Fibroblast of gingiva (primary cell): ENCODE measurements at regions not wholly inside any gene's neighbourhood (a gene's known extent, or its start where the extent isn't known, plus 50 kb on each side); places are given as distances from the start of the nearest gene placed in this dataset.

Source experiments
- DNase-seq: peaks from one replicate; pipeline ENCODE4 v3.0.0-alpha.2; 2011; ENCODE audit warnings: low read depth

DNA sequence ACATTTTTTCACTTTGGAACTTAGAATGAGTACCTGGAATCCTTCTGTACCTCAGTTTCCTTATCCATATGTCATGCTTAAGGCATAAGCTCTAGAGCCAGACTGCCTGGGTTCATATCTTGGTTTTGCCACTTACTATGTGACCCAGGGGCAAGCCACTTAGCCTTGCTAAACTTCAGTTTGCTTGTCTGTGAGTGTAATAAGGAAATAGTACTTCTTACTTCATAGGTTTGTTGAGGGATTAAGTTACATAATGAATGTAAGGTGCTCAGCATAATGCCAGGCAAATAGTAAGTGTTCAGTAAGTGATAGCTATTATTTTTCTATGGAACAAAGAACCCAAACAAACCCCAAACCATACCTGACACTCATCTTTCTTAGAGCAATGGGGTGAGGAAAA, 225.1 kb downstream of the BCAT1 start:
- no peak for DNase-seq

- no peak for DNase-seq
These were observed 227.7 kb downstream of the BCAT1 start for GRCh38 chr12:24721191-24721590.

DNA sequence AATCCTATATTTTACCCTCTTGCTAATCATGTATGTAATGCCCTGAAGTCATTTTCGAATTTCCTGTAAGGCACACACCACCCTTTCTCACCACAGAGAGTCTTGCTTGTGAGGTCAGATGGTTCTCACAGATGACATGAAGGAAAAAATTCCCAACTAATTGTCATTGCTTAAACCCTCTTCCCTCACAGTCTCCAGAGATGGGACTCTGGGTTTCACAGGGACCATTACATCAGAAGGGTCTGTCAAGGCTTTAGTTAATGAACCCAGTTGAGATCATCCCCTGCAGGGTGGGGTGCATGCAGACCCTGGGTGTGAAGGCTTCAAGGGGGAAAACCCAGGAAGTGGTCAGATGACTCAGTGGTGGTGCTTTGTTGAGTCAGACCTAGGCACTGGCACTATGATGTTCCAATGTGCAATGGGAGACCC, 229.6 kb downstream of the BCAT1 start:
- DNase-seq = no peak

DNA sequence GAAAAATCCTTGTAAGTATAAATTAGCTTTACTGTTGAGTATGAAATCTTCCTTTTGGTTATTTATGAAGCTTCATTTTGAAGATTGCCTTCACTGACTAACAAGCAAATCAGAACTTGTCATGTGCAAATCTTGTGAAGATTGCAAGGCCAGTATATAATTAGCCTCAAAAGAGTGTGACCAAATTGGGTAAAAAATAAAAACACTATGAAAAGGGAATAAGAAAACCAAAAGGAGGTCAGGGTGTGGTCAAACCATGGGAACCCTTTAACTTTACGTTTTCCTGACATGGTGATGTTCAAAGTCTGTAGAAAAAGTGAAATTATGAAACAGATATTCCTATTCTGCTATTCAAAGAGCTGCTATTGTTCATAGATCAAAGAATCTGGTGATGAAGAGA, 230.3 kb downstream of the BCAT1 start:
- DNase-seq = no peak

GRCh38 chr12:24714237-24714636, 234.7 kb downstream of the BCAT1 start:
- DNase-seq = no peak

DNA sequence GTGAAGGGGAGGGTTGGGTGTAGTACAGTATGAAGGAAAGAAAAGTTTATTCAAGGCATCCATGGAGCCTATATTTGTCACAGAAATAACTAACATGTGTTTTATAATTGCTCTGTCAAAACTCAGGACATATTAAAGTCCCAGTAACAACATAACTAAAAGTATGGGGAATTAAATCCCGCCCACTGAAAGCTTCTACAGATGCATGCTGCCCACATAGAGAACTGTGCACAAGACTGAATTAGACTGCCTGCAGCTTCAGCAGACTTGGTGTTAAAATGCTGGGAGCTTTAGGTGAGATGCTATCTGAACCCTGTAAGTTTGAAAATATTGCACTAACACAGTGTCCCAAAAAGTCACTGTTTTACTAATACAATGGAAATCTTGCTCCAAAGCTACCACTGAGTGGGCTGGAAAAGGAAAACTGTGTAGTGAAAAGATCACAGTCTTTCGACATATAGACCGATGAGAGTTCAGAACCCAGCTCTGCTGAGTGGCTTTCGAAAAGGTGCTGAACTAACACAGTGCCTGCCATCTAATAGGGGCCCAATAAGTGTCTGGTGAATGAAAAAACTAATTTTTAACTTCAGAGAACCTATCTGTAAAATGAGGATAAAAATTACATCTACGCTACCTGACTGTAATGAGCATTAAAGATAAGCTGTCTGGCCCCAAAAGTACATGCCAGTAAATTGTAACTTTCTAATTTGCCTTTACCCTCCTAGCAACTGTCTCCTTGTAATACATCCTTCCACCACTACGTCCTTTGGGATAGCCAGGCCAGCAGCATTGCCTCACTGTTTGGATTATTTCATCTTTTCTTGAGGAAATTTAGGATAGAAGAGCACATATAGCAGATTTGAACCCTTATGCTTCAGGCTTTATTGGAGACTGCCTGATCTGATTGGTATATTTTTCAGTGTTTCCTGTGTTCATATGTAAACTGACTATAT, 237.6 kb downstream of the BCAT1 start:
- no peak for DNase-seq

DNA sequence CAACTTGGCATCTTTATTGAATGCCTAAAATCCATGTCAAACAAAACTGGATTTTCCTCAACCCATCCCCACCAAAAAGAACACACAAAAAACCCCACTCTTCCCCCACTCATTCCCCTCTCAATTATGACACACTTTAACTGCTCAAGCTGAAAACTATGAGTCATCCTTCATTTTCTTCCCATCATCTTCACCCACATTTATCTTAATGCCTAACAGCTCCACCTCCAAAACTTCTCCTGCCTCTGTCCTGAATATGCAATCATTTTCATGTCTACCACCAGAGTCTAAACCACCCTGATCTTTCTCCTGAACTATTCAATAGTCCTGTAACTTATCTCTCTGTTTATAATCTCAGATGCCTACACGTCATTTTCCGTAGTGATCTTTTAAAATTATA, 239.7 kb downstream of the BCAT1 start:
- DNase-seq = no peak

DNA sequence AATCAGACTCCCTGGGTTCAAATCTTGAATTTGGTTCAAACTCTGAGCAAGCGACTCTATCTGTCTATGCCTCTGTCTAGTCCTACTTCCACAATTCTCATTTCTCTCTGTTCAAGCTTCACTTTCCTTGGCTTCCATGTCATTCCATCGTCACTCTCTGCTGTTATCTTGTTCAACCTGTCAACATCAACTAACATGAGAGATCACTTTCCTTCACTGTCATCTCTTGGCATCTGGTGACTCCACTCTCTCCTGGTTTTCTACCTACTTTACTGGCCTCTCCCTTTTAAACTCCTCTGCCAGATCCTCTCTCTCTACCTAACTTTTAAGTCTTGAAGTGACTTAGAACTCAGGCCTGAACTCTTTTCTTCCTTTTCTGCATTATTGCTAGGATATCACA, 240.2 kb downstream of the BCAT1 start:
- DNase-seq = no peak

GRCh38 chr12:24708043-24708442, 240.9 kb downstream of the BCAT1 start:
- no peak for DNase-seq

- DNase-seq = no peak
These were observed 241.6 kb downstream of the BCAT1 start for GRCh38 chr12:24707334-24707733.

DNA sequence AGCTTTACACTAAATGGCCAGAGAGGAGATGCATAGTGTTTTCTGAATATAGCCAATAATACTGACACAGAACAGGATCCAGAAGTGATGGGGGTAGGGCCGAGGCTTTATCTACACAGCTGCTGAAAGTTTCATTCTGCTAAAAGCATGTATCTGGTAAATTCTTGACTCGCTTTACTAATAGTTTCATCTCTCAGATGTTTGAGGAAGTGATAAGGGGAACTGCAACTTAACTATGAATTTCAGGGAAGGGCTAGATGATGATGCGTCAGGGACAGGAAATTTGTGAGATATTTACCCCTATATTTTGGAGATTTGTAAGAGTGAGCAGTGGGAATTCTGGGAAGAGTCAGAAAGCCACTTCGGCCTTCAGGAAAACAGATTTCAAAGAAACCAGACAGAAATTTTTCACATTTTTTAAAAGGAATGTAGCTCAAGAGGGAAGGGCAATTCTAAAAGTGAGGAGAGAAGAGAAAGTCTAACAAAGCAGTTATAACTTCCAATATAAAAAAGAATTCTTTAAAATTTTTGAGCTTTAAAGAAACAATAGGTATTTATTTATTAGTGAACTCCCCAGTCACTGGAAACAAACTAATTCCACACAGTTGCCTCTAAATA, 243.1 kb downstream of the BCAT1 start:
- no peak for DNase-seq

DNA sequence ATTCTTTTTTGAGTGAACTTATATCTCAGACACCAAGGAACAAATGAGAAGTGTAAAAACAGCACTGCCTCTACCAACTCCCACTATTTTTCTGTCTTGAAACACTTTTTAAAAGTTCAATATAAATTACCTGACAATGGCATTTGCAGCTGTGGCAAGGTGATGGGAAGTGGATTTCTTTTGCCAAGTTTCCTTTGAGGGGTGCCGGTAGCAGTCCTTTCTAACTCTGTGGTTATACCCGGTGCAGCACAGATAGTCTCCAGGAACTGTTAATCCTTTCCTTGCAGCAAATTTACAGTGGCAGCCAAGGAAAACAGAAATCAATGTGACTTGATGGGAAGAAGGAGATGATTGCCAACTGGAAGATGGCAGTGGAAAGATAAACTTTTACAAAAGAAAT, 243.7 kb downstream of the BCAT1 start:
- DNase-seq = no peak

- no peak for DNase-seq
These were observed 247.6 kb downstream of the BCAT1 start for GRCh38 chr12:24701343-24701742.

- no peak for DNase-seq
These were observed 249.9 kb downstream of the BCAT1 start for GRCh38 chr12:24698972-24699371.

- no peak for DNase-seq
These were observed 251.1 kb downstream of the BCAT1 start for GRCh38 chr12:24697769-24698168.

GRCh38 chr12:24697295-24697694, 251.6 kb downstream of the BCAT1 start:
- no peak for DNase-seq

DNA sequence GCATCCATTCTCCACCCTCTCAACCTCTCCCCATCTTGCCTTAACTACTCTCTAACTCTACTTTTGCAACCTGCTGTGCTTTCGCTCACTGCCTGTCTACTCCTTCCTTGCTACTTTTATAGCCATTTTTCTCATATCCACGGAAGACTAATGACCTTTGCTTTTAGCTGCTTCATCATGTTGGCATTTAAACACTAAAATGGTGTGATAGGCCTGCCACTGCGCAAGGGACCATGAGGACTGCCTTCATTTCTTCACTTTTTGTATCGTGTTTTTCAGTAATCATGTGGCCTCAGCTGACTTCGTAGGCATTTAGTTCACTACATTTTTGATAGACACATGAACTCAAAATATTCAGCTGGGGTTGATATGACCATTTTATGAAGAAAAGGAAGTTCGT, 252.1 kb downstream of the BCAT1 start:
- no peak for DNase-seq

DNA sequence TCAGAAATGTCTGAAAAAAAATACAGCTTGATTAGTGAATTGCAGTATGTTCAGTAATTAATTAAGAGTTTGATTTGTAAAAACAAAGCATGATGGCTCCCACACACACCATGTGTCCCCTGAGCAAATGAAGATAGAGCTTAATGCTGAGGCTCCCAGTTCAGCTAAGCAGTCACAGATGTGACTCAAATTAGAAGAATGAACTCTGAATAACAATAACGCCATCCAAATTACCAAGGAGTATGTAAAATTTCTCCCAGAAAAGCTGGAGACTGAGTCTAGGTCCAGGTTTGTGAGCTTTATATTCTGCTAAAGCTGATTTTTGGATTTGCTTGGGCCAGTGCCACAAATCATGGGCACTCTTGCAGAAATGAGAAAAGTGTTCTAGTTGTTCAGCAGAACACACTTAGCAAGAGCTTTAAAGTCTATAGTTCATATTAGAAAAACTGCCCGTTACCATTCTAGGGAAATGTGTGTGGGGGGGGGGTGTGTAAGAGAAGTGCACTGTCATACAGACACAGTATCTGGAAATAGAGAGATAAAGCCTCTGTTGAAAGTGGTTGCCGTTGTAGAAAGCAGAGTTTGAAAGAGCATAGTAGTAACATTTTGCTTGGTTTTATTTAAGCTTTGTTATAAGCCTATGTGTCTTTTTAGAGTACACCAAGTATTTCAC, 253.1 kb downstream of the BCAT1 start:
- DNase-seq = no peak

- no peak for DNase-seq
These were observed 253.8 kb downstream of the BCAT1 start for GRCh38 chr12:24695103-24695502.

GRCh38 chr12:24688601-24689000, 260.3 kb downstream of the BCAT1 start:
- no peak for DNase-seq

DNA sequence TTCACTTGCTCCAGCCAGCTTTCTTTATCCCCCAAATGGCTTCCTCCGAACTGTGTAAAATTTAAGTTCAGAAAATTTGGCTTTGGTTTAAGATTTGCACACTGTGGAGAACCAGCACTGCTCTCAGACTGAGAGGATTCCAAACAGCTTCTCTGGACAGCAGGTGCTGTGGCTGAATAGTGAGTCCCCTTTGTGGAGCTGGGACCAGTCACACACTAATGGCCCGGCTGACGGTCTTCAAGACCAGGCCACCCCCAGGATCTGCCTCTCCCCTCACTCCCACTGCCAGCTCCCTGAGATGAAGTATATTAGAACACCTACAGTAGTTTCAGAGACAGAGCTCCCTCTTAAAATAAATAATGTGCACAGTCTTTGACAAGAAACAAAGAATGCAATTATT, 267.3 kb downstream of the BCAT1 start:
- DNase-seq = no peak

DNA sequence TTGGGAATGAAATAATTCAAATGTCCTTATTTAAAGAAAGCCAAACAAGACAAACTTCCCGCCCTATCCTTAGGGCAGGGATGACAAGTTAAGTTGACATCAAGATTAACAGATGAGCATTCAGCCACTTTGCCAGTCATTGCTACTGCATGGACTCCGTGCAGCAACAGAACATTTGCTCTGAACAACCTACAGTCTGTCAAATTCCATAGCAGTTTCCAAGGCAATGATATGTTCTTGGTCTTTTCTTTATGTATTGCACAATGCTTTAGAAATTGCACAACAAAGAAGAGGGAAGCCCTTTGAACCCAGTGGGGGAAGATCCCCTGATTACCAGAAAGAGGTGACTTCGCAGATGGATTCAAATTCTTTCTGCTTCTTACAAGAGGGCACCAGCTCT, 269.8 kb downstream of the BCAT1 start:
- peak; percentile 52 for DNase-seq

- no peak for DNase-seq
These were observed 270.5 kb downstream of the BCAT1 start for GRCh38 chr12:24678436-24678835.
